Glutamatergic neuron (in vitro differentiated cells): ENCODE measurements at regions not wholly inside any gene's neighbourhood (a gene's known extent, or its start where the extent isn't known, plus 50 kb on each side); places are given as distances from the start of the nearest gene placed in this dataset.

Experiments used
- DNase-seq: peaks from one replicate; pipeline ENCODE4 v3.0.0; 2022
- H3K27ac Mint-ChIP-seq: one replicate; pipeline ENCODE4 v1.8.0; 2020; ENCODE audit warnings: mild to moderate bottlenecking, mixed read lengths, inconsistent platforms; ENCODE audit not compliant: unreplicated experiment
- H3K27me3 Mint-ChIP-seq: one replicate; pipeline ENCODE4 v1.8.0; 2020; ENCODE audit warnings: mild to moderate bottlenecking, moderate library complexity, mixed read lengths, inconsistent platforms; ENCODE audit not compliant: unreplicated experiment
- H3K36me3 Mint-ChIP-seq: one replicate; pipeline ENCODE4 v1.8.0; 2020; ENCODE audit warnings: mild to moderate bottlenecking, mixed read lengths, inconsistent platforms; ENCODE audit not compliant: unreplicated experiment
- H3K4me1 Mint-ChIP-seq: one replicate; pipeline ENCODE4 v1.8.0; 2020; ENCODE audit warnings: mild to moderate bottlenecking, low read depth, mixed read lengths, inconsistent platforms; ENCODE audit not compliant: unreplicated experiment
- H3K4me3 Mint-ChIP-seq: one replicate; pipeline ENCODE4 v1.8.0; 2020; ENCODE audit warnings: mild to moderate bottlenecking, mixed read lengths, inconsistent platforms; ENCODE audit not compliant: unreplicated experiment
- H3K9me3 Mint-ChIP-seq: one replicate; pipeline ENCODE4 v1.8.0; 2020; ENCODE audit warnings: mild to moderate bottlenecking, moderate library complexity, mixed read lengths, inconsistent platforms; ENCODE audit not compliant: unreplicated experiment
- CTCF ChIP-seq: fragments of 200-600 bp; sonication (generic); IDR thresholded peaks from one replicate; pipeline ENCODE4 v1.5.0; 2021; ENCODE audit not compliant: partially characterized antibody, unreplicated experiment

- Mint-ChIP-seq H3K27ac (no peak overlapping the region), H3K27me3 (no peaks in the 10 kb centered on the region), H3K4me3 (no peak overlapping the region), H3K4me1 (no peaks in the 10 kb centered on the region), H3K9me3 (no peaks in the 10 kb centered on the region), H3K36me3 (no peaks in the 10 kb centered on the region)
- no peak for TF ChIP-seq CTCF
- no peak for DNase-seq
Measured at GRCh38 chr3:5276934-5277333, 89.4 kb downstream of the EDEM1 start.

GRCh38 chr3:5277612-5278236 is 90.2 kb downstream of the EDEM1 start:
- Mint-ChIP-seq H3K27me3 (no peaks in the 10 kb centered on the region), H3K9me3 (no peaks in the 10 kb centered on the region), H3K27ac (no peak overlapping the region), H3K4me3 (no peak overlapping the region), H3K36me3 (peaks cover 1% of the 10 kb centered on the region), H3K4me1 (no peaks in the 10 kb centered on the region)
- TF ChIP-seq CTCF = no peak
- no peak for DNase-seq

- H3K9me3 Mint-ChIP-seq = no peaks in the 10 kb centered on the region
- no peak for TF ChIP-seq CTCF
Measured at GRCh38 chr3:5278666-5279065, 91.2 kb downstream of the EDEM1 start.

GRCh38 chr3:5282703-5283102 is 95.2 kb downstream of the EDEM1 start:
- no peak for TF ChIP-seq CTCF
- peaks cover 2% of the 10 kb centered on the region for H3K27me3 Mint-ChIP-seq
- H3K27ac Mint-ChIP-seq = no peak overlapping the region
- peaks cover 2% of the 10 kb centered on the region for H3K9me3 Mint-ChIP-seq
- no peak for DNase-seq
- no peak overlapping the region for H3K4me3 Mint-ChIP-seq
- H3K36me3 Mint-ChIP-seq = peaks cover 17% of the 10 kb centered on the region
- no peaks in the 10 kb centered on the region for H3K4me1 Mint-ChIP-seq

More at GRCh38 chr3:5278666-5279065, 91.2 kb downstream of the EDEM1 start:
- DNase-seq = no peak
- no peak overlapping the region for H3K4me3 Mint-ChIP-seq
- H3K27me3 Mint-ChIP-seq = no peaks in the 10 kb centered on the region
- H3K4me1 Mint-ChIP-seq = no peaks in the 10 kb centered on the region
- no peak overlapping the region for H3K27ac Mint-ChIP-seq
- H3K36me3 Mint-ChIP-seq = peaks cover 4% of the 10 kb centered on the region

- no peak for DNase-seq
- Mint-ChIP-seq H3K27me3 (peaks cover 2% of the 10 kb centered on the region), H3K4me3 (no peak overlapping the region), H3K36me3 (peaks cover 21% of the 10 kb centered on the region), H3K9me3 (peaks cover 2% of the 10 kb centered on the region), H3K27ac (no peak overlapping the region), H3K4me1 (no peaks in the 10 kb centered on the region)
- no peak for TF ChIP-seq CTCF
Measured at GRCh38 chr3:5285439-5285838, 97.9 kb downstream of the EDEM1 start.
